H1 (cell line): ENCODE measurements at regions not wholly inside any gene's neighbourhood (a gene's known extent, or its start where the extent isn't known, plus 50 kb on each side); places are given as distances from the start of the nearest gene placed in this dataset.

Source experiments
- CEBPB ChIP-seq: IDR thresholded peaks from 2 replicates; pipeline ENCODE4 v1.6.1; 2012; ENCODE audit warnings: low read depth, low read length
- CHD2 ChIP-seq: IDR thresholded peaks from 2 replicates; pipeline ENCODE4 v1.6.1; 2012; ENCODE audit warnings: low read length, improper control_type of control experiment
- EZH2 ChIP-seq: fragments of 200-600 bp; sonication (generic); IDR thresholded peaks from 2 replicates; pipeline ENCODE4 v1.7.1; 2012; ENCODE audit warnings: low read depth, mild to moderate bottlenecking, moderate library complexity, low read length, inconsistent platforms; ENCODE audit not compliant: severe bottlenecking
- KDM5A ChIP-seq: fragments of 200-600 bp; IDR thresholded peaks from 2 replicates; pipeline ENCODE4 v1.7.1; 2012; ENCODE audit warnings: mild to moderate bottlenecking, low read length, inconsistent platforms, mixed read lengths
- POLR2A ChIP-seq, 2 experiments: IDR thresholded peaks; 1 replicate in 1 of 2; 2 replicates in 1 of 2; pipeline ENCODE4 v1.6.1; 2011; ENCODE audit warnings: low read depth in 2 of 2, low read length in 2 of 2, mild to moderate bottlenecking in 2 of 2; ENCODE audit errors: control extremely low read depth in 1 of 2
- RAD21 ChIP-seq, 2 experiments: IDR thresholded peaks in 1 of 2; conservative IDR thresholded peaks in 1 of 2; 2 replicates each; pipeline ENCODE4 v1.6.1; 2011; ENCODE audit warnings: low read depth in 2 of 2, low read length in 2 of 2, improper control_type of control experiment in 1 of 2, inconsistent platforms in 1 of 2, mild to moderate bottlenecking in 1 of 2, moderate library complexity in 1 of 2
- SP1 ChIP-seq: IDR thresholded peaks from 2 replicates; pipeline ENCODE4 v1.6.1; 2011; ENCODE audit warnings: low read depth, low read length
- TF ChIP-seq, protein P1 (sequence below), 3 experiments: IDR thresholded peaks; 1 replicate in 2 of 3; 2 replicates in 1 of 3; pipeline versions ENCODE4 v1.5.1 to v1.6.1; 2011; ENCODE audit warnings: low read length in 3 of 3, mild to moderate bottlenecking in 3 of 3, inconsistent platforms in 2 of 3, low read depth in 1 of 3, moderate library complexity in 1 of 3; ENCODE audit not compliant: insufficient read depth in 1 of 3; ENCODE audit errors: control extremely low read depth in 1 of 3

DNA sequence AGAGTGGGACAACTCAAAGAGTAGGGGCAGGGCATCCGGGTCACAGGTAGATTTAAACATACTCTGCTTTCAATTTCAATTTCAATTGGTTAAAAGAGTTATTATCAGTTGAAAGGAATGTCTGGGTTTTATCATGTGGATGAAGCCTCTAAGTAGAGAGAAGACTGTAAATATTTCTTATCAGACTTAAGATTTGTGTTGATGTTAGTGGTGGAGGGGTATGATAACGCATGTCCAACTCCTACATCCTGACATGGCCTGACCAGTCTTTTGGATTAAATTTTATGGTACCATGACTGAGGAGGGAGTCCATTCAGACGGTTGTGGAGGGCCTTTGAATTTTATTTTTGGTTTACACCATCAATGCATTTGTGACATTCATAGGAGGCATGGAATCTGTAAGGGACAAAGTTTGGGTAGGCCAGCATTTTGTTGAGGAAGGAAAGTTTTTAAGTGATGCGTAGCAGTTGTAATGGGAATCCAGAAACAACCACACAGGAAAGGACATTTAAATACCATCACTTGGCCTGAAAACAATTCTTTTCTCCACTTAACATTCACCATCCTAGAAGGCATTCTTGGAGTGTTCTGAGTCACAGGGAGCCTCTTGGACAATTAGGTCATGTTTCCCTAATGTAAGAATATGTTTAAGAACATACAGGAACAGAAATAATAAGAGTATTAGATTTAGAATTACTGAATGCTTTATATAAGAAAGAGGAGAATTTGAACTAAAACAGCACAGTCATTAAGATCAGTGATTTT lies 371.9 kb downstream of the ATP23 start:
- TF ChIP-seq, protein P1, sequence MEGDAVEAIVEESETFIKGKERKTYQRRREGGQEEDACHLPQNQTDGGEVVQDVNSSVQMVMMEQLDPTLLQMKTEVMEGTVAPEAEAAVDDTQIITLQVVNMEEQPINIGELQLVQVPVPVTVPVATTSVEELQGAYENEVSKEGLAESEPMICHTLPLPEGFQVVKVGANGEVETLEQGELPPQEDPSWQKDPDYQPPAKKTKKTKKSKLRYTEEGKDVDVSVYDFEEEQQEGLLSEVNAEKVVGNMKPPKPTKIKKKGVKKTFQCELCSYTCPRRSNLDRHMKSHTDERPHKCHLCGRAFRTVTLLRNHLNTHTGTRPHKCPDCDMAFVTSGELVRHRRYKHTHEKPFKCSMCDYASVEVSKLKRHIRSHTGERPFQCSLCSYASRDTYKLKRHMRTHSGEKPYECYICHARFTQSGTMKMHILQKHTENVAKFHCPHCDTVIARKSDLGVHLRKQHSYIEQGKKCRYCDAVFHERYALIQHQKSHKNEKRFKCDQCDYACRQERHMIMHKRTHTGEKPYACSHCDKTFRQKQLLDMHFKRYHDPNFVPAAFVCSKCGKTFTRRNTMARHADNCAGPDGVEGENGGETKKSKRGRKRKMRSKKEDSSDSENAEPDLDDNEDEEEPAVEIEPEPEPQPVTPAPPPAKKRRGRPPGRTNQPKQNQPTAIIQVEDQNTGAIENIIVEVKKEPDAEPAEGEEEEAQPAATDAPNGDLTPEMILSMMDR (IDR thresholded peaks at IDR 0.05; ENCODE audit: control extremely low read depth in 1 of 3, insufficient read depth in 1 of 3, low read depth in 1 of 3, low read length in 3 of 3): no peak
- TF ChIP-seq CHD2: no peak
- no peak for TF ChIP-seq SP1
- no peak for TF ChIP-seq RAD21 (IDR thresholded peaks at IDR 0.05 in 1 of 2, conservative IDR thresholded peaks at IDR 0.05 in 1 of 2; ENCODE audit: low read depth in 2 of 2, low read length in 2 of 2)
- no peak for TF ChIP-seq CEBPB
- TF ChIP-seq KDM5A: no peak
- TF ChIP-seq POLR2A (IDR thresholded peaks at IDR 0.05; ENCODE audit: control extremely low read depth in 1 of 2, low read depth in 2 of 2, low read length in 2 of 2): no peak
- no peak for TF ChIP-seq EZH2
